Peyer's patch (tissue), 4 donors: ENCODE measurements at regions not wholly inside any gene's neighbourhood (a gene's known extent, or its start where the extent isn't known, plus 50 kb on each side); places are given as distances from the start of the nearest gene placed in this dataset.

Source experiments
- CTCF ChIP-seq, 6 experiments: fragments of 450-650 bp in 4 of 6; fragments of 200-600 bp in 2 of 6; sonication (generic) in 1 of 6; IDR thresholded peaks; one replicate each; pipeline ENCODE4 v1.5.1; 2017 to 2019; ENCODE audit warnings: antibody characterized with exemption in 6 of 6, mild to moderate bottlenecking in 3 of 6, moderate library complexity in 1 of 6
- POLR2A ChIP-seq, 2 donors: fragments of 450-650 bp; IDR thresholded peaks; one replicate each; pipeline ENCODE4 v1.5.1; 2017; ENCODE audit warnings: antibody characterized with exemption in 2 of 2, mild to moderate bottlenecking in 2 of 2, moderate library complexity in 2 of 2

- TF ChIP-seq CTCF (IDR thresholded peaks at IDR 0.05) (no peak), POLR2A (IDR thresholded peaks at IDR 0.05) (no peak)
Observed at GRCh38 chr13:77479326-77479725, 56.2 kb upstream of the SCEL start.
